CD4-positive, alpha-beta T cell (primary cell): ENCODE measurements at regions not wholly inside any gene's neighbourhood (a gene's known extent, or its start where the extent isn't known, plus 50 kb on each side); places are given as distances from the start of the nearest gene placed in this dataset.
A peak's percentile ranks its signal among the peaks of the same experiment; 100 is the strongest.

Source experiments
- ATAC-seq: fragments of 200-7000 bp; cut with Tn5 transposase; one replicate; pipeline ENCODE4 v1.10.0; 2022; ENCODE audit warnings: mild to moderate bottlenecking; ENCODE audit not compliant: poor library complexity
- CTCF ChIA-PET: fragments of 350-600 bp; sonication (Branson Sonifier 250); formaldehyde crosslinking; loops from one replicate; lab custom pipeline; 2021; ENCODE audit warnings: antibody characterized with exemption, inconsistent platforms; lab: Charles Lee
- POLR2A ChIA-PET: fragments of 350-600 bp; sonication (Branson Sonifier 250); formaldehyde crosslinking; loops from one replicate; lab custom pipeline; 2021; ENCODE audit warnings: antibody characterized with exemption, inconsistent platforms; lab: Charles Lee
- DNase-seq, 14 experiments: peaks; one replicate each; pipeline ENCODE4 v3.0.0-alpha.2; 2013 to 2020; ENCODE audit warnings: mixed read lengths in 2 of 14
- H3K27ac ChIP-seq, 2 donors: one replicate each; pipeline versions ENCODE4 v1.5.1 to v1.7.0; 2013; ENCODE audit warnings: low read length in 2 of 2, low read depth in 1 of 2, mild to moderate bottlenecking in 1 of 2
- H3K27me3 ChIP-seq, 2 experiments: 1 replicate in 1 of 2; 2 replicates in 1 of 2; pipeline versions ENCODE4 v1.6.1 to v1.7.0; 2013; ENCODE audit warnings: low read length in 2 of 2, control low read depth in 1 of 2, mild to moderate bottlenecking in 1 of 2, moderate library complexity in 1 of 2; ENCODE audit not compliant: insufficient read depth in 2 of 2, control insufficient read depth in 1 of 2
- H3K36me3 ChIP-seq: one replicate; pipeline ENCODE4 v1.6.1; 2013; ENCODE audit warnings: low read length, control low read depth; ENCODE audit not compliant: insufficient read depth
- H3K4me1 ChIP-seq: one replicate; pipeline ENCODE4 v1.6.1; 2013; ENCODE audit warnings: low read length, control low read depth; ENCODE audit not compliant: insufficient read depth
- H3K4me3 ChIP-seq: one replicate; pipeline ENCODE4 v1.5.1; 2013; ENCODE audit warnings: mild to moderate bottlenecking, low read length, moderate library complexity
- H3K9me3 ChIP-seq, 2 experiments: 1 replicate in 1 of 2; 2 replicates in 1 of 2; pipeline versions ENCODE4 v1.6.1 to v1.7.0; 2013; ENCODE audit warnings: low read length in 2 of 2, mild to moderate bottlenecking in 2 of 2, control low read depth in 1 of 2, moderate library complexity in 1 of 2; ENCODE audit not compliant: control insufficient read depth in 1 of 2, insufficient read depth in 1 of 2
- H3K27ac Mint-ChIP-seq: one replicate; pipeline ENCODE4 v1.8.0; 2020; ENCODE audit warnings: mixed read lengths
- H3K27me3 Mint-ChIP-seq: one replicate; pipeline ENCODE4 v1.8.0; 2021; ENCODE audit warnings: mixed read lengths
- H3K36me3 Mint-ChIP-seq: one replicate; pipeline ENCODE4 v1.8.0; 2021; ENCODE audit warnings: low read depth, mixed read lengths
- H3K4me1 Mint-ChIP-seq: one replicate; pipeline ENCODE4 v1.8.0; 2021; ENCODE audit warnings: low read depth, mixed read lengths
- H3K4me3 Mint-ChIP-seq: one replicate; pipeline ENCODE4 v1.8.0; 2020; ENCODE audit warnings: mild to moderate bottlenecking, mixed read lengths
- H3K9me3 Mint-ChIP-seq: one replicate; pipeline ENCODE4 v1.8.0; 2020; ENCODE audit warnings: mixed read lengths
- intact Hi-C, 2 experiments: fragments of 100-400 bp; cut with DNase I in 1 of 2; cut with micrococcal nuclease in 1 of 2; formaldehyde crosslinking; loops; one replicate each; pipeline versions ENCODE4 v1.15.1 to v1.9.0; 2023 to 2025; cut with DNase I, micrococcal nuclease
- TF ChIP-seq, protein P1 (sequence below): fragments of 200-600 bp; IDR thresholded peaks from one replicate; pipeline ENCODE4 v1.8.0; 2022; ENCODE audit warnings: antibody characterized with exemption, mild to moderate bottlenecking

DNA sequence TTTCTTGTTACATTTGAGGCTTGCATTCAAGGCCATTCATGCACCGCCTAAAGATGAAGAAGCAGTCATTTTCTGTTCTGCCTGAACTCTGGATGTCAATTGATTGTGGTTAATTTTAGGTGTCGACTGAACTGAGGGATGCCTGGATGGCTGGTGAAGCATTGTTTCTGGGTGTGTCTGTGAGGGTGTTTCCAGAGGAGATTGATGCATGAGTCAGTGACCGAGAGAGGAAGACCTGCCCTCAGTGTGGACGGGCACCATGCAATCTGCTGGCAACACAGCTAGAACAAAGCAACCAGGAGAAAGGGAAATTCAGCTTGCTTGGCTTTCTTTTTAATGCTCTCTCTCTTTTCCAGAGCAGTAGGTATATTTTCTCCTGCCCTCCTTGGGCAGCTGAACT is 164.1 kb upstream of the ECI2 start:
- no peaks in the 10 kb centered on the region for H3K4me1 ChIP-seq
- TF ChIP-seq, protein P1, sequence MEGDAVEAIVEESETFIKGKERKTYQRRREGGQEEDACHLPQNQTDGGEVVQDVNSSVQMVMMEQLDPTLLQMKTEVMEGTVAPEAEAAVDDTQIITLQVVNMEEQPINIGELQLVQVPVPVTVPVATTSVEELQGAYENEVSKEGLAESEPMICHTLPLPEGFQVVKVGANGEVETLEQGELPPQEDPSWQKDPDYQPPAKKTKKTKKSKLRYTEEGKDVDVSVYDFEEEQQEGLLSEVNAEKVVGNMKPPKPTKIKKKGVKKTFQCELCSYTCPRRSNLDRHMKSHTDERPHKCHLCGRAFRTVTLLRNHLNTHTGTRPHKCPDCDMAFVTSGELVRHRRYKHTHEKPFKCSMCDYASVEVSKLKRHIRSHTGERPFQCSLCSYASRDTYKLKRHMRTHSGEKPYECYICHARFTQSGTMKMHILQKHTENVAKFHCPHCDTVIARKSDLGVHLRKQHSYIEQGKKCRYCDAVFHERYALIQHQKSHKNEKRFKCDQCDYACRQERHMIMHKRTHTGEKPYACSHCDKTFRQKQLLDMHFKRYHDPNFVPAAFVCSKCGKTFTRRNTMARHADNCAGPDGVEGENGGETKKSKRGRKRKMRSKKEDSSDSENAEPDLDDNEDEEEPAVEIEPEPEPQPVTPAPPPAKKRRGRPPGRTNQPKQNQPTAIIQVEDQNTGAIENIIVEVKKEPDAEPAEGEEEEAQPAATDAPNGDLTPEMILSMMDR, result no peak
- H3K27ac ChIP-seq, result no peak overlapping the region
- H3K9me3 ChIP-seq, result no peaks in the 10 kb centered on the region
- H3K27ac Mint-ChIP-seq, result no peak overlapping the region
- no peaks in the 10 kb centered on the region for H3K9me3 Mint-ChIP-seq
- H3K27me3 Mint-ChIP-seq, result no peaks in the 10 kb centered on the region
- no peaks in the 10 kb centered on the region for H3K4me1 Mint-ChIP-seq
- H3K4me3 Mint-ChIP-seq, result no peak overlapping the region
- peak in 1 of 14 experiments; percentile 15 for DNase-seq
- ChIA-PET POLR2A (no interaction called here), CTCF (no interaction called here)
- no peak for ATAC-seq
- no peaks in the 10 kb centered on the region for H3K36me3 Mint-ChIP-seq
- intact Hi-C loops, result no loop called here
- H3K36me3 ChIP-seq, result no peaks in the 10 kb centered on the region
- no peaks in the 10 kb centered on the region for H3K27me3 ChIP-seq
- H3K4me3 ChIP-seq, result no peak overlapping the region

DNA sequence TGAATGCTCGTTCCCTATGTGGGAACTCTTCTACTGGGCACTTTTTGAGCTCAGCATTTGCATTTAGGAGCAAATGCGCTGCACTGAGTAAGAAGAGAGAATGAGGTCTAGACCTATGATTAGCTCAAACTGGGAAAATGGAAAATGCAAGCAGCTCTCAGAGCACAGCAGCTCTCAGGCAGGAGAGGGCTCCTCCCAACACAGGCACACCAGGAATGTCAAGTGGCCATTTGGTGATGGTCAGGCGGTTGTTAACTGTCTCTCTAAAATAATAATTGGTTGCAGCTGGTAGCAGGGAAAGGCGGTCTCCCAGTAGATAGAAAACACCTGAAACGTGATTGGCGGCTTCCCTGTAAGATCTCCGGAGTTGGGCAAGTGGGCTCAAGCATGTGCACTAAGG is 162.0 kb upstream of the ECI2 start:
- Histone ChIP-seq H3K27me3 (no peaks in the 10 kb centered on the region), H3K9me3 (no peaks in the 10 kb centered on the region), H3K36me3 (no peaks in the 10 kb centered on the region), H3K4me3 (no peak overlapping the region), H3K27ac (no peak overlapping the region), H3K4me1 (no peaks in the 10 kb centered on the region)
- TF ChIP-seq, protein P1, result no peak
- CTCF ChIA-PET, result no interaction called here
- Mint-ChIP-seq H3K36me3 (no peaks in the 10 kb centered on the region), H3K9me3 (no peaks in the 10 kb centered on the region), H3K4me3 (no peak overlapping the region), H3K27ac (no peak overlapping the region), H3K4me1 (no peaks in the 10 kb centered on the region), H3K27me3 (no peaks in the 10 kb centered on the region)
- DNase-seq, result no peak
- intact Hi-C loops, result no loop called here
- ATAC-seq, result no peak
- POLR2A ChIA-PET, result no interaction called here

DNA sequence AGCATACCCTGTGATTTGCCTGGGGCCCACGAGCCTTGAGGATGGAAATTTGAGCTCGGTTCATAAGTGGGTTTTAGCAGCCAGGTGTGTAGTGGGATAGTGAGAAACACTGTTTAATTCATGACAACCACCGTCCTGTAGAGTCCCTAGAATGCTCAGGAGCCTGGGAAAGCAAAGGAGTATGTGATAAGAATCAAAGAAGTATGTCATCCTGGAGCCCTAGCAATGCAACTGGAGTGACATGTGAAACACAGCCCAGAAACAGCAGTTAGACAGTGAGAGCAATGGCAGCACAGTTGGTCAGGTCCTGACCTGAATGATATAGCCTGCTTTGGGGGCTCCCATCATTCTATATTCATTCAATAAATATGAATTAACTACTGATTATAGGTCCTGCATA is 161.2 kb upstream of the ECI2 start:
- ATAC-seq, result no peak
- CTCF ChIA-PET, result no interaction called here

More for the DNA sequence above, 161.2 kb upstream of the ECI2 start:
- intact Hi-C loops, result no loop called here
- no peak overlapping the region for H3K27ac Mint-ChIP-seq
- TF ChIP-seq, protein P1, result no peak
- Histone ChIP-seq H3K9me3 (no peaks in the 10 kb centered on the region), H3K36me3 (no peaks in the 10 kb centered on the region), H3K4me1 (no peaks in the 10 kb centered on the region), H3K4me3 (no peak overlapping the region), H3K27me3 (no peaks in the 10 kb centered on the region), H3K27ac (no peak overlapping the region)
- H3K4me1 Mint-ChIP-seq, result no peaks in the 10 kb centered on the region
- H3K4me3 Mint-ChIP-seq, result no peak overlapping the region
- H3K36me3 Mint-ChIP-seq, result no peaks in the 10 kb centered on the region
- H3K27me3 Mint-ChIP-seq, result peaks cover 3% of the 10 kb centered on the region
- no peak for DNase-seq
- H3K9me3 Mint-ChIP-seq, result no peaks in the 10 kb centered on the region
- POLR2A ChIA-PET, result no interaction called here
